ENCODE measurements at regions not wholly inside any gene's neighbourhood (a gene's known extent, or its start where the extent isn't known, plus 50 kb on each side); places are given as distances from the start of the nearest gene placed in this dataset.
"Not testable (repeated sequence)": the region's sequence is repeated elsewhere in the genome, so short reads cannot be mapped to it uniquely, and the experiment has no call there.

GRCh38 chr12:112616469-112617152, 174.9 kb upstream of the RPH3A start:
- Mint-ChIP-seq H3K9me3 (no peaks in the 10 kb centered on the region), H3K4me3 (no peak overlapping the region), H3K4me1 (peaks cover 20% of the 10 kb centered on the region), H3K27ac (peak overlapping the region; percentile 76), H3K27me3 (ENCODE audit: insufficient read depth, low read depth) (peaks cover 12% of the 10 kb centered on the region), H3K36me3 (no peaks in the 10 kb centered on the region)
- Histone ChIP-seq H3K36me3 (no peaks in the 10 kb centered on the region), H3K27ac (peak overlapping the region; percentile 55), H3K9ac (peak overlapping the region; percentile 14), H2AFZ (replicated peaks) (peak overlapping the region; percentile 95), H3K4me3 (peak overlapping the region; percentile 33), H4K20me1 (ENCODE audit: low read depth) (no peaks in the 10 kb centered on the region), H3K27me3 (peaks cover 18% of the 10 kb centered on the region), H3K9me3 (ENCODE audit: low read depth) (no peaks in the 10 kb centered on the region), H3F3A (ENCODE audit: low read depth) (peaks cover 25% of the 10 kb centered on the region), H3K4me2 (peak overlapping the region; percentile 78), H3K4me1 (peaks cover 21% of the 10 kb centered on the region), H3K79me2 (ENCODE audit: low read depth) (no peaks in the 10 kb centered on the region)
- TF ChIP-seq EZH2 (IDR thresholded peaks at IDR 0.05): no peak
- TF ChIP-seq CTCF (IDR thresholded peaks at IDR 0.05): no peak
- TF ChIP-seq EZH2phosphoT487 (IDR thresholded peaks at IDR 0.05): no peak
- peak; percentile 36 for DNase-seq (ENCODE audit: low spot score)

GRCh38 chr12:112617153-112617505, 174.4 kb upstream of the RPH3A start:
- Histone ChIP-seq H3K4me1 (peaks cover 18% of the 10 kb centered on the region), H3F3A (ENCODE audit: low read depth) (peaks cover 25% of the 10 kb centered on the region), H3K9me3 (ENCODE audit: low read depth) (no peaks in the 10 kb centered on the region), H4K20me1 (ENCODE audit: low read depth) (no peaks in the 10 kb centered on the region), H3K27ac (peak overlapping the region; percentile 55), H3K4me3 (peak overlapping the region; percentile 33), H3K36me3 (no peaks in the 10 kb centered on the region), H3K4me2 (peak overlapping the region; percentile 78), H3K9ac (peak overlapping the region; percentile 14), H2AFZ (replicated peaks) (peak overlapping the region; percentile 95), H3K27me3 (peaks cover 18% of the 10 kb centered on the region), H3K79me2 (ENCODE audit: low read depth) (no peaks in the 10 kb centered on the region)
- Mint-ChIP-seq H3K36me3 (no peaks in the 10 kb centered on the region), H3K27ac (peak overlapping the region; percentile 76), H3K9me3 (no peaks in the 10 kb centered on the region), H3K4me1 (peaks cover 20% of the 10 kb centered on the region), H3K4me3 (no peak overlapping the region), H3K27me3 (ENCODE audit: insufficient read depth, low read depth) (peaks cover 12% of the 10 kb centered on the region)
- TF ChIP-seq CTCF (IDR thresholded peaks at IDR 0.05) (no peak), EZH2 (IDR thresholded peaks at IDR 0.05) (no peak), EZH2phosphoT487 (IDR thresholded peaks at IDR 0.05) (no peak)
- DNase-seq (ENCODE audit: low spot score): peak; percentile 39

- Histone ChIP-seq H3F3A (ENCODE audit: low read depth) (peaks cover 3% of the 10 kb centered on the region), H4K20me1 (ENCODE audit: low read depth) (no peaks in the 10 kb centered on the region), H3K4me2 (no peak overlapping the region), H3K27me3 (no peaks in the 10 kb centered on the region), H3K4me3 (no peak overlapping the region), H3K36me3 (no peaks in the 10 kb centered on the region), H3K79me2 (ENCODE audit: low read depth) (no peaks in the 10 kb centered on the region), H3K4me1 (no peaks in the 10 kb centered on the region), H2AFZ (replicated peaks) (no peak overlapping the region), H3K9me3 (ENCODE audit: low read depth) (no peaks in the 10 kb centered on the region), H3K9ac (no peak overlapping the region), H3K27ac (no peak overlapping the region)
- Mint-ChIP-seq H3K4me1 (peaks cover 7% of the 10 kb centered on the region), H3K27ac (no peak overlapping the region), H3K4me3 (no peak overlapping the region), H3K36me3 (no peaks in the 10 kb centered on the region), H3K27me3 (ENCODE audit: insufficient read depth, low read depth) (peaks cover 8% of the 10 kb centered on the region), H3K9me3 (no peaks in the 10 kb centered on the region)
- DNase-seq (ENCODE audit: low spot score): no peak
- TF ChIP-seq EZH2 (IDR thresholded peaks at IDR 0.05) (no peak), EZH2phosphoT487 (IDR thresholded peaks at IDR 0.05) (no peak), CTCF (IDR thresholded peaks at IDR 0.05) (no peak)
These were observed 163.7 kb upstream of the RPH3A start for GRCh38 chr12:112627851-112628250.

- not testable (repeated sequence) for H3K27ac ChIP-seq; H3K36me3 Mint-ChIP-seq; H3K9me3 ChIP-seq (ENCODE audit: low read depth); H3K4me3 Mint-ChIP-seq; H3K4me1 ChIP-seq; H3K27ac Mint-ChIP-seq; H3K4me1 Mint-ChIP-seq; H3K36me3 ChIP-seq; H3K79me2 ChIP-seq (ENCODE audit: low read depth); H3K27me3 Mint-ChIP-seq (ENCODE audit: insufficient read depth, low read depth); DNase-seq (ENCODE audit: low spot score); H3K9ac ChIP-seq; H3K27me3 ChIP-seq; H3F3A ChIP-seq (ENCODE audit: low read depth); H2AFZ ChIP-seq (replicated peaks); H4K20me1 ChIP-seq (ENCODE audit: low read depth); H3K4me2 ChIP-seq; H3K4me3 ChIP-seq; H3K9me3 Mint-ChIP-seq
These were observed 159.6 kb upstream of the RPH3A start for GRCh38 chr12:112631974-112632373.

All from neural progenitor cell (in vitro differentiated cells).